ENCODE measurements at regions not wholly inside any gene's neighbourhood (a gene's known extent, or its start where the extent isn't known, plus 50 kb on each side); places are given as distances from the start of the nearest gene placed in this dataset.
"Not testable (repeated sequence)": the region's sequence is repeated elsewhere in the genome, so short reads cannot be mapped to it uniquely, and the experiment has no call there.

GRCh38 chr21:28282833-28283232, 709.8 kb downstream of the LTN1 start:
- no peak for DNase-seq (ENCODE audit: low read depth in 2 of 2)

DNA sequence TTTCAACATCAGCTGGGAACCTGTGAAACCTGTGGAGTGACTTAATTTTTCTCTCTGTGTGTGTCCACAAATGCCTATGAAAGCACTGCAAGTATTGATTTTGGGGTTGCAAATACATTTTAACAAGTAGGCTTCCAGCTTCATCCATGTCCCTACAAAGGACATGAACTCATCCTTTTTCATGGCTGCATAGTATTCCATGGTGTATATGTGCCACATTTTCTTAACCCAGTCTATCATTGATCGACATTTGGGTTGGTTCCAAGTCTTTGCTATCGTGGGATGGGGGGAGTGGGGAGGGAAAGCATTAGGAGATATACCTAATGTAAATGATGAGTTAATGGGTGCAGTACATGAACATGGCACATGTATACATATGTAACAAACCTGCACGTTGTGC, 711.3 kb downstream of the LTN1 start:
- DNase-seq (ENCODE audit: low read depth in 2 of 2), result not testable (repeated sequence)

DNA sequence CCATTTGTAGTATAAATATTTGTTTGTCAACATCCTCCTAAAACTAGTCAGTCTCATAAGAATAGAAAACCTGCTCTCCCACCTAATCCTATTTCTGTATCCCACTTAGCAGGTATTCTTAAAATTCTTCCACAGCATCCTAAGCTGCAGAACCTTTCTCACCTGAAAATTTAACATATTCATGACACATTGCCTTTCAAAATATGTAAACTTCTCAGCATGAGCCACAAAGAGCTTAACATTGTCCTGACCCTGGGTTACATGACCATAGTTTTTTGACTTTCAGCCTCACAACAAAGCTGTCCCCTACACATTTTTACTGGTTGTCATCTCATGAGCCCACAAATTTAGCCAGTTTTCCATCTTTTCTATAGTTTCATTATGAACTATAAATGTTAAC, 712.1 kb downstream of the LTN1 start:
- DNase-seq (ENCODE audit: low read depth in 2 of 2), result no peak

DNA sequence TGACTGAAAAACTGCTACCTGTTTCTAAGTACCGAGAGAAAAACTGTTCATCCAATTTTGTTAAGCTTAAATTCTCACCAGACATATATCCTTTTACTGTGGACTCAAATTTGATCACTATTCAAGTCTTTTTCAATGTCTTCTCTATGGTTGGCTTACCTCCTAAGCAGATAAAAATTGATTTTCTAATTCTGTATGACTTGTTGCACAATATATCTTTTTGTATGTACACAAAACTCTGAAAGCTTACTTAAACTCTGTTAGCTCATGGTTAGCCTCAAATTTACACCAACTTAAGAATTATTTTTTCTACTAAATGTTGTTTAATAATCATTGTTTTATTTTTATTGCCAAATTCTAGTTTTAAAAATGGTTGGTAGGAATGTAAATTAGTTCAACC, 715.4 kb downstream of the LTN1 start:
- no peak for DNase-seq (ENCODE audit: low read depth in 2 of 2)

GRCh38 chr21:28272272-28272992, 720.2 kb downstream of the LTN1 start:
- no peak for DNase-seq (ENCODE audit: low read depth in 2 of 2)

DNA sequence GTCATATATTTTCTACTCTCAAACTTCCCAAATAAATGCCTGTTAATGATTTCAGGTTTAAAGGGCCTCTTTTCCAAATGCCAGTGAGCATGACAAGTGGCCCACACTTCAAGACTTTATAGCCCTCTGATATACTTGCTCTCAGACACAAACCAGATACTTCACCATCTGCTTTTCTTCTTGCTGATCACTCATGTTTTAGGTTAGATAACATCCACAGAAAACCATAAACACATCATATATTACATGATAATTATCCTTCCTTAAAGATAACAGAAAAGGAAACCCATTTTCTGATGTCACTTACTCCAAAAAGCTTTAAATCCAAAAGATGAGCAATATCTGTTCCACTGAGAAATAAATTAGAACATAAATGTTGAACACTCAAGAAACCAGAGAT, 723.5 kb downstream of the LTN1 start:
- no peak for DNase-seq (ENCODE audit: low read depth in 2 of 2)

GRCh38 chr21:28268685-28269084, 724.0 kb downstream of the LTN1 start:
- DNase-seq (ENCODE audit: low read depth in 2 of 2), result no peak

DNA sequence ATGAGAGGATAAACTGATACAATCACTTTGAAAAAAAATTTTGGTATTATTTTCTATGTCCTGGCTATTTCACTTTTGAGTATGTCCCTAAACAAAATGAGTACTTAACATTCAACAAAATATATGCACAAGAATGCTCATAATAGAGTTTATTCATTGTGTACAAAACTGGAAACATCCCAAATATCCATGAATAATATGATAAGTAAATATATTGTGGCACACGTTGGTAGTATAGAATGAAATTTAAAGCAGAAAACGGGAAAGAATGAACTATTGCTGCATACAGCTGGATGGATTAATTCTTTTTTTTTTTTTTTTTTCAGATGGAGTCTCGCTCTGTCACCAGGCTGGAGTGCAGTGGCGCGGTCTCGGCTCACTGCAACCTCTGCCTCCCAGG, 725.2 kb downstream of the LTN1 start:
- DNase-seq (ENCODE audit: low read depth in 2 of 2), result no peak

GRCh38 chr21:28266061-28266460, 726.6 kb downstream of the LTN1 start:
- DNase-seq (ENCODE audit: low read depth in 2 of 2), result no peak

GRCh38 chr21:28263974-28264373, 728.7 kb downstream of the LTN1 start:
- no peak for DNase-seq (ENCODE audit: low read depth in 2 of 2)

GRCh38 chr21:28261298-28261697, 731.4 kb downstream of the LTN1 start:
- DNase-seq (ENCODE audit: low read depth in 2 of 2), result no peak

DNA sequence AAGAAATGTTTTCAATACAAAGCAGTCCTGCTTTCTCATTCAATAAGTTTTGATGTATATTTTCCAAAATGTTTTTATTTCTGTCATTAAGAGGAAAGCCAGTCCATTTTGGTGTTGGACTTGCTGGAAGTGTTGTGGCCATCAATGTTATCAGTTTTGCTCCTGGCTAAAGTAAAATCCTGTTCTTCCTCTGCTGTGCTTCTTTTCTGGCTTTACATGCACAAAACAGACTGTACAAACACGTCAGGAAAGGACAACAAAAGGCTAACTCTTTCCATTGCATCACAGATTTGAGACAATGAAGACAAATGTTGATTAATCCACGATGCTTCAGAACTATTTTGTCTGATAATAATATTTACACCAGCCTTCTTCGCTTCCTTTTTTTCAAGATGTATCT, 735.4 kb downstream of the LTN1 start:
- no peak for DNase-seq (ENCODE audit: low read depth in 2 of 2)

DNA sequence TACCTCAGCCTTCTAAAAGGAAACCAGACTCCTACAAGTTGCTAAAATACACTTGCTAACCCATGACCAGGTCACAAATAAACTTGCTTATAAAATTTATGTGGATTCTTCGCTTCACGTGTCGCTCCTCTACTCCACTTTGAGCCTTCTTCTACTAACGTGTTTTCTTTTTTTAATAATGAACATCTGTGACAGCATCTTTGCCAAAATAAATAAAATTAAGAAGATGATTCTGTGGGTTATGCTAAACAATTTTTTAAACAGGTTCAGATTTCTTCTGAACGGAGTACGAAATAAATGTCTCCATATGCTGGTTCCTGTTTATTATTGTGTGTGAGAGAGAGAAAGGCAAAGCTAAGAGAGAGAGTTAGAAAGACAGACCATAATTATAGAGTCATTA, 735.8 kb downstream of the LTN1 start:
- DNase-seq (ENCODE audit: low read depth in 2 of 2), result no peak

GRCh38 chr21:28256420-28256831, 736.3 kb downstream of the LTN1 start:
- no peak for DNase-seq (ENCODE audit: low read depth in 2 of 2)

DNA sequence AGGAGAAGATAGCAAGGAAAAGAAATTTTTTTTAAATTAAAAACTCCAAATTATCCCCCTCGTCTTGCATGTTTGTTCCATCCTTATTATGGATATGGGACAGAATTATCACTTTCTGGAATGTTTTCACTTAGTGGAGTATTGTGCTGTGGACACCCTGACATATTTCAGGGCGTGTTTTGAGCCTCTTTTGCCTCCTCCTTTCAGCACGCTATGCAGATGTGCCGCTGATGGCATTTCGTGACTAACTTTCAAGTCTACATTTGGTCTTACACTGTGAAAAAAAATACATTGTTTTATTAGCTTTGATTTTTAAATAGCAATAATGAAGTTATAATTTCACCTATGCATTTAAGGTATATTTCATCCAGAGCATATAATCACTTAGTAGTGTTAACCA, 738.7 kb downstream of the LTN1 start:
- DNase-seq (ENCODE audit: low read depth in 2 of 2), result no peak

DNA sequence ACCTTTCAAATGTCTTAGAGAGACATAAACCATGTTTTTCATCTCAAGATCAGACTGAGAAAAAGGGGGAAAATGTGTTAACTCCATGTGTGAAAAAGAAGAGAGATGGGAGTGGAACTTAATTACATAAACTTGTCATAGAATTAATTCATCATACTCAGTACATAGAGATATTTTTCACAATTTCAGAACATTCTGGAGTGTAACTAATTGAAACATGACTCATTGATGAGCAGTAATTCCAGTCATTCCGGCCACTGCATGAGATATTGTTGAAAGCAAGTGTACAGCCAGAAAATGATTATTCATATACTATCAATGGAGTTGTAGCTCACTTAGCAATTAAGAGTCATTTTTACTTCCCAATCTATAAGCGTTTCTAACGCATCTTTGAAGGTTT, 739.3 kb downstream of the LTN1 start:
- DNase-seq (ENCODE audit: low read depth in 2 of 2), result no peak

GRCh38 chr21:28252928-28253327, 739.7 kb downstream of the LTN1 start:
- no peak for DNase-seq (ENCODE audit: low read depth in 2 of 2)

- no peak for DNase-seq (ENCODE audit: low read depth in 2 of 2)
Observed at GRCh38 chr21:28250946-28251345, 741.7 kb downstream of the LTN1 start.

- no peak for DNase-seq (ENCODE audit: low read depth in 2 of 2)
Observed at GRCh38 chr21:28247454-28248020, 745.1 kb downstream of the LTN1 start.

- no peak for DNase-seq (ENCODE audit: low read depth in 2 of 2)
Observed at GRCh38 chr21:28240586-28240985, 752.1 kb downstream of the LTN1 start.

GRCh38 chr21:28239340-28239739, 753.3 kb downstream of the LTN1 start:
- no peak for DNase-seq (ENCODE audit: low read depth in 2 of 2)

GRCh38 chr21:28237661-28238060, 755.0 kb downstream of the LTN1 start:
- no peak for DNase-seq (ENCODE audit: low read depth in 2 of 2)

DNA sequence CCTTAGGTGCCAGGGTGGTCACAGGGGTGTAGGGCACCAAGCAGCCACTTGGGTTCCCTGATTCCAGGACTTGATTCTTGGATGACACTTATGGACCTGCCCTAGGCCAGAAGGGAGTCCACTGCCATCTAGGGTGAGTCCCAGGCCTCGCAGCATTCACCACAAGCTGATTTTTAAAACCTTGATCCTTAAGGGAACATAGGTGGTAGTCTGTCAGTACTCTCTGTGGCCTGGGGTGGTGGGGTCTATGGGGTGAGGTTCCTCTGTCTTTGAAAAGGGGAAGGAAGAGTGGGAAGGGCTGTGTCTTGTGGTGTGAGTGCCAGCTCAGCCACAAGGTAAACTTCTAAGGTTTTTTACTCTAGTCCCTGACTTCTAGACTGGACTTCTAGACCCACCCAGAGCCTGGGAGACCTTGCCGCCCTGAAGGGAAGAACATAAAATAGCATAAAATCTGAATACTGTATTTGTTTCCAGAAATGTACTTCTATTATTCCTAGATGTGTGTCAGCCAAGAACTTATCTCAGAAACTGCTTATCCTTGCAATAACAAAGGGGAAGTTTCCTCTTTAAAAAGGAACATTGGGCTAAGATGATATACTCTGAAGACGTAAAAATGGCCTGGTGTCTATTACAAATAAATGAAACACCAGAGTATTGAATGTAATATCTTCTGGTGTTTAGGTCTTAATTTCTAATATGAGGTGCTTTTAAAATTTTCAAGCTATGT, 757.3 kb downstream of the LTN1 start:
- no peak for DNase-seq (ENCODE audit: low read depth in 2 of 2)
